Muscle layer of colon (tissue), 2 donors: ENCODE measurements at regions not wholly inside any gene's neighbourhood (a gene's known extent, or its start where the extent isn't known, plus 50 kb on each side); places are given as distances from the start of the nearest gene placed in this dataset.

Experiments
- H3K27ac ChIP-seq: one replicate; pipeline ENCODE4 v1.7.0; 2013; ENCODE audit warnings: low read depth, mild to moderate bottlenecking, low read length, moderate library complexity
- H3K27me3 ChIP-seq, 2 donors: one replicate each; pipeline ENCODE4 v1.7.0; 2013; ENCODE audit warnings: low read length in 2 of 2, mild to moderate bottlenecking in 2 of 2; ENCODE audit not compliant: insufficient read depth in 2 of 2, control insufficient read depth in 1 of 2
- H3K36me3 ChIP-seq: one replicate; pipeline ENCODE4 v1.7.0; 2013; ENCODE audit warnings: mild to moderate bottlenecking, low read length; ENCODE audit not compliant: insufficient read depth
- H3K4me1 ChIP-seq: one replicate; pipeline ENCODE4 v1.7.0; 2013; ENCODE audit warnings: mild to moderate bottlenecking, low read length; ENCODE audit not compliant: insufficient read depth
- H3K4me3 ChIP-seq, 2 donors: one replicate each; pipeline ENCODE4 v1.7.0; 2013; ENCODE audit warnings: low read length in 2 of 2, low read depth in 1 of 2, mild to moderate bottlenecking in 1 of 2, moderate library complexity in 1 of 2
- H3K9ac ChIP-seq: one replicate; pipeline ENCODE4 v1.7.0; 2013; ENCODE audit warnings: low read length
- H3K9me3 ChIP-seq: one replicate; pipeline ENCODE4 v1.7.0; 2013; ENCODE audit warnings: mild to moderate bottlenecking, low read length
- donor health status: abdominal sarcoma.
- donor health status: Adenocarcinoma of cecum.

DNA sequence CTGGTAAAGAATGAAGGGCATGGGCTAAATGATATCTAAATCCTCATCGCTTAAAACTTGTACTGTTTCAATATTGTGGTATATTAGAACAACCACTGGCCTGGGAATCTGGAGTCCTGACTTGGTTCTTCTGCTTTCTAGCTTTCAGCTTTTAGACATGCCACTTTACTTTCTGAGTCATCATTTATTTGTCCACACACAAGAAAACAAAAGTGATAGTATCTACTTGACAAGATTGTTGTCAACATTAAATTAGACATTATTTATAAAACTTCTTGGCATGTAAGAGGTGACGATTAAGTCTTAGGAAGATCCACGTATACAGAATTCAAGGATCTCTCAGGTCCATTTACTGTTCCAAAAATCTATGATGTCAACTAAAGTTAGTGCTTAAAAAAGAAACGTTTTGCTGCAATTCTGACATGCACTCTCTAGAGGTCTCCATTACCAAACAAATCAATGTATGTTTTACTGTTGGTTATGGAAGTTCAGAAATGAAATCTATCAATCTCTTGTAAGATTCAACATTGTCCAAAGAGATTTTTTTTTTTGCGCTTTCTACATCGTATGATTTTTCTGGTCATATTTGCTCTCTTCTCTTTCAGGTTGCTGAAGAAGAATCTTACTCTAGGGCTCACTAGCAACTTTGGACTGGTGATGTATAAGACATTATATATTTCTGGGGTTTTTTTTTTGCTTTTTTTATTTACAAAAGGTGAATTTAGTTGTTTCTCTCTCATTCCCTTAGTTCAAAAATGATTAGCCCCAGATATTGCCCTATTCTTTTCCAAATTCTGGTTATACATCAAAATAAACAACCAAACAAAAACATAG lies 53.6 kb upstream of the DYNC1I1 start:
- Histone ChIP-seq H3K4me3 (no peak overlapping the region), H3K27me3 (no peaks in the 10 kb centered on the region), H3K9me3 (no peaks in the 10 kb centered on the region), H3K27ac (no peak overlapping the region), H3K9ac (no peak overlapping the region), H3K4me1 (no peaks in the 10 kb centered on the region), H3K36me3 (no peaks in the 10 kb centered on the region)

DNA sequence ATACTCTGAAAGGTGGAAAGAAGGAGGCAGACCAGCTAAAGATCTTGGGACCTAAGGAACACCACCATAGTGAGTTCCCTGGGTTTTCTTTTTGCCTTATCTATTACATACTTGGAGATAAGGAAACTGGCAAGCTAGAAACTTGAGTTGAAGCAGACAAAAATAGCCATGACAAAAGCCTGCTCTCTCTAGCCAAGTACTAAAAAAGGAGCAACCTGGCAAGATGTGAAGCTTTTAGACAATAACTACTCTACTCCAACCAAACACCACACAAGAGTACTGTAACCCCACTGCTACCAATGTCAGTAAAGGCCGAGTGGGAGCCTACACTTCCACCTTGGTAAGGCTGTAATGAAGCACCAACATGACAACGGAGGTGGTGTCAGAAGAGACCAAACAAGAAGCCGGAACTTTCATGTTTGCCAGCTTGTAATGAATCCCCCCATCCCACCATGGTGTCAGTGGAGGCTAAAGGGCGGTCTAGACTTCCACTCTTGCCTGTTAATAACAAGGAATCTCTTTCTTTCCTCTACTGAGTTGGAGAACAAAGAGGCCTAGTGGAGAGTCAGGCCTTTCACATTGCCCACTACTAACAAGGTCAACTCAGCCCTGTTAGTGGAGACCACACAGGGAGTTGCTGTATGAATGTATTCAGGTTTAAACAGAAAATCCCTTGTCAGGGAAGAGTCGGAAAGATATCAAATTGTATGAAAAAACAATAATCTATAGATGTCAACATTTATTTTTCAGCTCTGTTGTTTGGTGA lies 55.8 kb upstream of the DYNC1I1 start:
- Histone ChIP-seq H3K9me3 (no peaks in the 10 kb centered on the region), H3K4me1 (no peaks in the 10 kb centered on the region), H3K4me3 (no peak overlapping the region), H3K27me3 (no peaks in the 10 kb centered on the region), H3K9ac (no peak overlapping the region), H3K36me3 (no peaks in the 10 kb centered on the region), H3K27ac (no peak overlapping the region)

DNA sequence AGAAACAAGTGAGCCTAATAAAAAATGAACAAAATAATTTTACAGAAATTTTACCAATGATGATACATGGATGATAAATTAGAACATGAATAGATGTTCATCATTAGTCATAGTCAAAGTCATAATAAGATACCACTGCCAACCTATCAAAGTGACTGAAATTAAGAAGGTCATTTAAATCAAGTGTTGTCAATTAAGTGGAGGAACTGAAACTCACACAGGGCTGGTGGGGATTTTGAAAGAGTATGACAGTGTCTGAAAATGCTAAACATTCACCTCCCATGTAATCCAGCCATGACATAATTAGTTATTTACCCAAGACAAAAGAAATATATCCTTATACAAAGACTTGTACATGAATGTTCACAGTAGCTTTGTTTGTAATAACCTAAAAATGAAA lies 57.1 kb upstream of the DYNC1I1 start:
- Histone ChIP-seq H3K36me3 (no peaks in the 10 kb centered on the region), H3K27ac (no peak overlapping the region), H3K4me3 (no peak overlapping the region), H3K27me3 (no peaks in the 10 kb centered on the region), H3K4me1 (no peaks in the 10 kb centered on the region), H3K9me3 (no peaks in the 10 kb centered on the region), H3K9ac (no peak overlapping the region)

DNA sequence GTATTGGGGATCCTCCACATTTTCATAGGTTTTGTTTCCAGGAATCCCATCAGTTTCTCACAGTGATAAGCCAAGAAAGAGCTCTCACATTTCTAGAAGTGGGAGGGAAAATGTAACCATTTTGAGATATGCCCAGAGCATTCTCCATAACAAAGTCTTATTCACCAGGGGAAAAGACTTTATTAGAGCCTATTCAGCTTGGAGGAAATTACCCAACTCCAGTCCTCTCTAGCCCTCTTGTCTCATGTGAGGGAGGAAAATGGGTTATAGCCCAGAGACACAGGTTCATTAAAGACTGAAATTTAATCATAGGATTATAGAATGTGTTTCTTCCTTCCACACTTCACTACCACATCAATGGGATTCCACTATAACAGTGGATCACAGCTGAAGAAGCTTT lies 61.6 kb upstream of the DYNC1I1 start:
- Histone ChIP-seq H3K36me3 (no peaks in the 10 kb centered on the region), H3K4me3 (no peak overlapping the region), H3K4me1 (no peaks in the 10 kb centered on the region), H3K9ac (no peak overlapping the region), H3K27ac (no peak overlapping the region), H3K27me3 (no peaks in the 10 kb centered on the region), H3K9me3 (no peaks in the 10 kb centered on the region)

DNA sequence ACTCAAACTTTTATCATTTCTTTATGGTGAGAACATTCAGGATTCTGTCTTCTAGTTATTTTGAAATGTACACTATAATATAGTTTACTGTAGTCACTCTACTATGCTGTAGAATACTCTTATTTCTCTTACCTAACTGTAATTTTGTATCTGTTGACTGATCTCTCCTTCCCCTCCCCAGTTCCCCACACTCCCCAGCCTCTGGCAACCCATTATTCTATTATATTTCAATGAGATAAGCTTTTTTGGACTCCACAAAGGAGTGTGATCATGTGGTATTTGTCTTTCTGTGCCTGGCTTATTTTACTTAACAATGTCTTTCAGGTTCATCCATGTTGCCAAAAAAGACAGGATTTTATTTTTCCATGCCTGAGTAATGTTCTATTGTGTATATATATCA lies 71.4 kb upstream of the DYNC1I1 start:
- Histone ChIP-seq H3K27me3 (no peaks in the 10 kb centered on the region), H3K9ac (no peak overlapping the region), H3K4me3 (no peak overlapping the region), H3K27ac (no peak overlapping the region), H3K4me1 (no peaks in the 10 kb centered on the region), H3K36me3 (no peaks in the 10 kb centered on the region), H3K9me3 (no peaks in the 10 kb centered on the region)

DNA sequence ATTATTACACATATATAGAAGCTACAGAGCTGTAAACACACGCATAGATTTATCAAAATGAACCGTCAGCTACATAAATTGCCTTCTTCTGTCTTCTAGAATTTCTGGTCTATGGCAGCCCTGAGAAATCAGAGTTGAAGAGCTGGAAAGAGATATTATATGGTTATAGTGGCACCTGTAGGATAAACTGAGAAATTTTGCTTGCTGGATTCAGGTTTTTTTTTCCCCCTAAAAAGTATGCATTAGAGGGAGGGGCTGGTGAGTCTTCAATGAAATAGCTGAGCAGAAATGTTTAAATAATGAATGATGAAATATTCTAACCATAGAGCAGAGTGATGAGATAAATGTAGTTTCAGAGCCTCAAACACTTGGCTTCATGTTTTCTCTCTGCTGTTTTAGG lies 78.0 kb upstream of the DYNC1I1 start:
- H3K4me3 ChIP-seq: no peak overlapping the region
- H3K27me3 ChIP-seq: peaks cover 0 to 5% of the 10 kb centered on the region in 2 donors
- H3K9ac ChIP-seq: no peak overlapping the region
- no peaks in the 10 kb centered on the region for H3K4me1 ChIP-seq
- H3K9me3 ChIP-seq: no peaks in the 10 kb centered on the region
- no peak overlapping the region for H3K27ac ChIP-seq
- no peaks in the 10 kb centered on the region for H3K36me3 ChIP-seq

- no peaks in the 10 kb centered on the region for H3K36me3 ChIP-seq
- H3K27ac ChIP-seq: no peak overlapping the region
- no peaks in the 10 kb centered on the region for H3K4me1 ChIP-seq
- H3K9me3 ChIP-seq: no peaks in the 10 kb centered on the region
- no peak overlapping the region for H3K4me3 ChIP-seq
- H3K27me3 ChIP-seq: peaks cover 0 to 5% of the 10 kb centered on the region in 2 donors
- no peak overlapping the region for H3K9ac ChIP-seq
Measured at GRCh38 chr7:95693551-95694333, 78.6 kb upstream of the DYNC1I1 start.

DNA sequence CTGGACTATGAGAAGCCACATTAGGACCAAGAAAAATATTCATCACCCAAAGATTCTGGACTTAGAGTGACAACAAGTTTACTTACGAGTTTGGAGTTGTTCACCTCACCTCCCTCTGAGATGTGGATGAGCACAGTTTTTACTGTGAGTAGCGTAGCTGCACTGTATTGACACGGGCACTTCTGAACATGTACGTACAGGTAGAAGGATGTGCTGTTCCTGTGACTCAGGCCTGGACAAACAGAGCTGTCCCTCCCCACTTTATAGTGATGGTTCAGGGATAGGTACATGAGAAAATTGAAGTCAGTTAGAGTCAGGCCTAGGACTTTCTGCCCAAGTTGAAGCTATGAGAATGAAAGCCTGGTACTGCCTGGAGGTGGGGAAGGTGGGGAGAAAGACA lies 80.9 kb upstream of the DYNC1I1 start:
- H3K9me3 ChIP-seq: no peaks in the 10 kb centered on the region
- H3K27me3 ChIP-seq: peaks cover 0 to 5% of the 10 kb centered on the region in 2 donors
- no peak overlapping the region for H3K9ac ChIP-seq
- H3K4me3 ChIP-seq: no peak overlapping the region
- no peak overlapping the region for H3K27ac ChIP-seq
- no peaks in the 10 kb centered on the region for H3K36me3 ChIP-seq
- peaks cover 2% of the 10 kb centered on the region for H3K4me1 ChIP-seq

DNA sequence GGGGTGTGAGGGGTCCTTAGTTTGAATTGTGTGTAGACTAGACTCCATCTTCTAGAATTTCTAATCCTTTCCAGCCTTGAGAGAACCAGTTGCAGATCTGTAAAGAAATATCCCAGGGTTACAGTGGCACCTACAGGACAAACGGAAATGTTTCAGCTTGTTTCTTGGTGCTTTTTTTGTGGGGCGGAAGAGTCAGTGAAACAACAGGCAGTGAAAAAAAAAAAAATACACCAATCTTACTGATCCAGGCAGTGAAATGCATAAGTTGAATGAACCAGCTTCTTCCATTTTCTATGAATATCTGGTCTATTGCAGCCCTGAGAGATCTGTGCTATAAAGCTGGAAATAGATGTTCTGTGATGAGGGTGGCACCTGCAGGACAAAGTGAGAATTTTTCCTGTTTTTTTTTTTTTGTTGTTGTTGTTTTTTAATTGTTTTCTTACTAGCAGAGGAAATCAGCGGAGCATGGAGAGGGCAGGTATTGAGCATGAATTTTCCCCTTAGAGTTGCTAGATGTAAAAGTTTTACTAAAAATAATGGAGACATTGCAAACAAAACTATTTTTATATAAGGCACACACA lies 81.9 kb upstream of the DYNC1I1 start:
- H3K4me3 ChIP-seq: no peak overlapping the region
- H3K4me1 ChIP-seq: peaks cover 4% of the 10 kb centered on the region
- peaks cover 0 to 5% of the 10 kb centered on the region in 2 donors for H3K27me3 ChIP-seq
- no peaks in the 10 kb centered on the region for H3K36me3 ChIP-seq
- no peak overlapping the region for H3K27ac ChIP-seq
- no peaks in the 10 kb centered on the region for H3K9me3 ChIP-seq
- no peak overlapping the region for H3K9ac ChIP-seq

DNA sequence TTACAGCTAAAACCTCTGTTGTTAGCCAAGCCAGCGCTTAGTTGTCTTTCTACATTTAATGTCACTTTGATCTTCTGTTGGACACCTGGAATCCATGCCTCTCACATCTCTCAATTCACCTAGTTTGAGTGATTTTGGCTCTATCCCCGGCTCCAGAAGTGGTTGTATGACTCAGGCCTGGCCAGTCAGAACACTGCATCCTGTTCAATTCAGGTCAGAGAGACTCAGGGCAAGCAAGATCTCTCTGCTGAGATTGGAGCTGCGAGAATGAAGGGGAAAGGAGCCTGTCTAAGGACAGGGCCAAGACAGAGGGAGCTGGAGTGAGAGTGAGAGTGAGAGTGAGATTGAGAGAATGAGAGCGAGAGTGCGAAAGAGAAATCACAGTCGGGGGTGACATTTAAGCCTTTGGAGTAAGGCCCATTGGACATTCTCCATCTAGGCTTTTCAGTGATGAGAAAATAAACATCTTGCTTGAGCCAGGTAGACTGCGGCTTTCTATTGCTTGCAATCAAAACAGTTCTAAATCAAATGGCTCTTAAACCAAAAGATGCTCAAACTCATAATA lies 83.3 kb upstream of the DYNC1I1 start:
- no peak overlapping the region for H3K9ac ChIP-seq
- no peak overlapping the region for H3K27ac ChIP-seq
- no peak overlapping the region for H3K4me3 ChIP-seq
- H3K27me3 ChIP-seq: peaks cover 0 to 5% of the 10 kb centered on the region in 2 donors
- no peaks in the 10 kb centered on the region for H3K9me3 ChIP-seq
- H3K36me3 ChIP-seq: no peaks in the 10 kb centered on the region
- H3K4me1 ChIP-seq: peaks cover 9% of the 10 kb centered on the region
